Karpas-422 (cell line): ENCODE measurements at regions not wholly inside any gene's neighbourhood (a gene's known extent, or its start where the extent isn't known, plus 50 kb on each side); places are given as distances from the start of the nearest gene placed in this dataset.

Experiments used
- DNase-seq: peaks from one replicate; pipeline ENCODE4 v3.0.0-alpha.2; 2015
- H2AFZ ChIP-seq: fragments of 200-600 bp; sonication (generic); 2 replicates; pipeline ENCODE4 v1.6.1; 2014; ENCODE audit warnings: antibody characterized with exemption, low read length, mixed read lengths
- H3K27ac ChIP-seq: fragments of 200-600 bp; sonication (generic); 2 replicates; pipeline ENCODE4 v1.5.1; 2014; ENCODE audit warnings: mild to moderate bottlenecking, low read length, moderate library complexity
- H3K27me3 ChIP-seq: fragments of 200-600 bp; sonication (generic); 2 replicates; pipeline ENCODE4 v1.6.1; 2014; ENCODE audit warnings: low read length, mixed read lengths
- H3K36me3 ChIP-seq: fragments of 200-600 bp; sonication (generic); 2 replicates; pipeline ENCODE4 v1.6.1; 2014; ENCODE audit warnings: low read length, mixed read lengths; ENCODE audit not compliant: insufficient read depth
- H3K4me1 ChIP-seq: fragments of 200-600 bp; sonication (generic); 2 replicates; pipeline ENCODE4 v1.6.1; 2014; ENCODE audit warnings: mild to moderate bottlenecking, low read length, mixed read lengths
- H3K4me2 ChIP-seq: fragments of 200-600 bp; sonication (generic); 2 replicates; pipeline ENCODE4 v1.6.1; 2014; ENCODE audit warnings: low read length, low read depth, mild to moderate bottlenecking; ENCODE audit not compliant: poor library complexity, severe bottlenecking
- H3K4me3 ChIP-seq: fragments of 200-600 bp; sonication (generic); 2 replicates; pipeline ENCODE4 v1.5.1; 2014; ENCODE audit warnings: mild to moderate bottlenecking, antibody characterized with exemption, low read length, mixed read lengths
- H3K79me2 ChIP-seq: fragments of 200-600 bp; sonication (generic); 2 replicates; pipeline ENCODE4 v1.6.1; 2014; ENCODE audit warnings: mild to moderate bottlenecking, low read length, mixed read lengths
- H3K9ac ChIP-seq: fragments of 200-600 bp; sonication (generic); 2 replicates; pipeline ENCODE4 v1.6.0; 2014; ENCODE audit warnings: low read length
- H3K9me2 ChIP-seq: fragments of 200-600 bp; sonication (generic), shearing (Covaris generic); replicated peaks from 2 replicates; pipeline ENCODE4 v1.6.0; 2014; ENCODE audit warnings: mild to moderate bottlenecking, low read length, moderate library complexity; ENCODE audit not compliant: insufficient read depth
- H3K9me3 ChIP-seq: fragments of 300-700, 200-600 bp; sonication (generic); 2 replicates; pipeline ENCODE4 v1.6.1; 2014; ENCODE audit warnings: low read length, mixed read lengths
- H4K20me1 ChIP-seq: fragments of 200-600 bp; sonication (generic); 2 replicates; pipeline ENCODE4 v1.6.1; 2014; ENCODE audit warnings: mild to moderate bottlenecking, antibody characterized with exemption, low read length, low read depth; ENCODE audit not compliant: insufficient read depth

- H2AFZ ChIP-seq, result no peak overlapping the region
- no peak for DNase-seq
- H3K9ac ChIP-seq, result no peak overlapping the region
- H3K9me3 ChIP-seq, result no peaks in the 10 kb centered on the region
- H3K4me2 ChIP-seq, result no peak overlapping the region
- H3K27ac ChIP-seq, result no peak overlapping the region
- H4K20me1 ChIP-seq, result no peaks in the 10 kb centered on the region
- no peaks in the 10 kb centered on the region for H3K36me3 ChIP-seq
- H3K79me2 ChIP-seq, result no peaks in the 10 kb centered on the region
- no peaks in the 10 kb centered on the region for H3K4me1 ChIP-seq
- H3K27me3 ChIP-seq, result no peaks in the 10 kb centered on the region
- H3K4me3 ChIP-seq, result no peak overlapping the region
- no peaks in the 10 kb centered on the region for H3K9me2 ChIP-seq
These were observed 124.0 kb upstream of the ERG start for GRCh38 chr21:38622081-38622826.

GRCh38 chr21:38622827-38623209 lies 124.5 kb upstream of the ERG start:
- Histone ChIP-seq H3K9ac (no peak overlapping the region), H3K36me3 (no peaks in the 10 kb centered on the region), H3K9me2 (no peaks in the 10 kb centered on the region), H3K4me2 (no peak overlapping the region), H3K9me3 (no peaks in the 10 kb centered on the region), H3K4me3 (no peak overlapping the region), H3K27me3 (no peaks in the 10 kb centered on the region), H3K27ac (no peak overlapping the region), H2AFZ (no peak overlapping the region), H3K4me1 (no peaks in the 10 kb centered on the region), H3K79me2 (no peaks in the 10 kb centered on the region), H4K20me1 (no peaks in the 10 kb centered on the region)
- no peak for DNase-seq

- Histone ChIP-seq H3K9ac (no peak overlapping the region), H3K79me2 (no peaks in the 10 kb centered on the region), H3K4me2 (no peak overlapping the region), H3K27me3 (no peaks in the 10 kb centered on the region), H4K20me1 (no peaks in the 10 kb centered on the region), H2AFZ (no peak overlapping the region), H3K4me1 (no peaks in the 10 kb centered on the region), H3K9me3 (no peaks in the 10 kb centered on the region), H3K9me2 (no peaks in the 10 kb centered on the region), H3K36me3 (no peaks in the 10 kb centered on the region), H3K4me3 (no peak overlapping the region), H3K27ac (no peak overlapping the region)
- DNase-seq, result no peak
These were observed 125.3 kb upstream of the ERG start for GRCh38 chr21:38623552-38623951.

- H3K9me3 ChIP-seq, result no peaks in the 10 kb centered on the region
- no peaks in the 10 kb centered on the region for H3K9me2 ChIP-seq
- H3K4me1 ChIP-seq, result no peaks in the 10 kb centered on the region
- H3K79me2 ChIP-seq, result no peaks in the 10 kb centered on the region
- DNase-seq, result no peak
- no peak overlapping the region for H3K4me2 ChIP-seq
- no peak overlapping the region for H2AFZ ChIP-seq
- no peak overlapping the region for H3K27ac ChIP-seq
- no peaks in the 10 kb centered on the region for H4K20me1 ChIP-seq
- H3K36me3 ChIP-seq, result no peaks in the 10 kb centered on the region
- no peaks in the 10 kb centered on the region for H3K27me3 ChIP-seq
- H3K9ac ChIP-seq, result no peak overlapping the region
- no peak overlapping the region for H3K4me3 ChIP-seq
These were observed 126.7 kb upstream of the ERG start for GRCh38 chr21:38625000-38625399.

GRCh38 chr21:38626306-38626705 lies 128.0 kb upstream of the ERG start:
- Histone ChIP-seq H3K9me3 (no peaks in the 10 kb centered on the region), H3K4me3 (no peak overlapping the region), H3K9me2 (no peaks in the 10 kb centered on the region), H2AFZ (no peak overlapping the region), H3K79me2 (no peaks in the 10 kb centered on the region), H4K20me1 (no peaks in the 10 kb centered on the region), H3K36me3 (no peaks in the 10 kb centered on the region), H3K4me1 (no peaks in the 10 kb centered on the region), H3K9ac (no peak overlapping the region), H3K27me3 (no peaks in the 10 kb centered on the region), H3K27ac (no peak overlapping the region), H3K4me2 (no peak overlapping the region)
- DNase-seq, result no peak

GRCh38 chr21:38628349-38628748 lies 130.1 kb upstream of the ERG start:
- H3K27ac ChIP-seq, result no peak overlapping the region
- H3K4me1 ChIP-seq, result no peaks in the 10 kb centered on the region
- no peak overlapping the region for H2AFZ ChIP-seq
- H3K9ac ChIP-seq, result no peak overlapping the region
- H3K4me2 ChIP-seq, result no peak overlapping the region
- H3K79me2 ChIP-seq, result no peaks in the 10 kb centered on the region
- H3K27me3 ChIP-seq, result no peaks in the 10 kb centered on the region
- no peaks in the 10 kb centered on the region for H3K9me3 ChIP-seq
- H3K9me2 ChIP-seq, result no peaks in the 10 kb centered on the region
- H3K36me3 ChIP-seq, result no peaks in the 10 kb centered on the region
- no peak for DNase-seq
- H3K4me3 ChIP-seq, result no peak overlapping the region
- H4K20me1 ChIP-seq, result no peaks in the 10 kb centered on the region

GRCh38 chr21:38631206-38631605 lies 132.9 kb upstream of the ERG start:
- H3K36me3 ChIP-seq, result no peaks in the 10 kb centered on the region
- H3K9me3 ChIP-seq, result no peaks in the 10 kb centered on the region
- H2AFZ ChIP-seq, result no peak overlapping the region
- H3K9ac ChIP-seq, result no peak overlapping the region
- H3K79me2 ChIP-seq, result no peaks in the 10 kb centered on the region
- H3K4me2 ChIP-seq, result no peak overlapping the region
- H3K9me2 ChIP-seq, result no peaks in the 10 kb centered on the region
- no peak for DNase-seq
- H3K4me3 ChIP-seq, result no peak overlapping the region
- no peaks in the 10 kb centered on the region for H4K20me1 ChIP-seq
- no peaks in the 10 kb centered on the region for H3K4me1 ChIP-seq
- H3K27me3 ChIP-seq, result 0 out of 2 replicates have a peak, but pooled peaks cover 3% of the 10 kb centered on the region
- H3K27ac ChIP-seq, result no peak overlapping the region

- no peak for DNase-seq
- H3K9me2 ChIP-seq, result no peaks in the 10 kb centered on the region
- no peak overlapping the region for H3K4me3 ChIP-seq
- no peaks in the 10 kb centered on the region for H3K36me3 ChIP-seq
- no peaks in the 10 kb centered on the region for H3K9me3 ChIP-seq
- no peaks in the 10 kb centered on the region for H4K20me1 ChIP-seq
- H2AFZ ChIP-seq, result no peak overlapping the region
- no peaks in the 10 kb centered on the region for H3K4me1 ChIP-seq
- H3K27ac ChIP-seq, result no peak overlapping the region
- no peak overlapping the region for H3K4me2 ChIP-seq
- H3K79me2 ChIP-seq, result no peaks in the 10 kb centered on the region
- no peak overlapping the region for H3K9ac ChIP-seq
- 0 out of 2 replicates have a peak, but pooled peaks cover 3% of the 10 kb centered on the region for H3K27me3 ChIP-seq
These were observed 133.4 kb upstream of the ERG start for GRCh38 chr21:38631676-38632075.
